ENCODE measurements at regions not wholly inside any gene's neighbourhood (a gene's known extent, or its start where the extent isn't known, plus 50 kb on each side); places are given as distances from the start of the nearest gene placed in this dataset.
"Not testable (repeated sequence)": the region's sequence is repeated elsewhere in the genome, so short reads cannot be mapped to it uniquely, and the experiment has no call there.

GRCh38 chr16:5790512-5790911, 692.9 kb upstream of the EEF2KMT start:
- no peak for DNase-seq

GRCh38 chr16:5789033-5789432, 691.4 kb upstream of the EEF2KMT start:
- no peak for DNase-seq

GRCh38 chr16:5781436-5781835, 683.8 kb upstream of the EEF2KMT start:
- DNase-seq: no peak

GRCh38 chr16:5776876-5777275, 679.3 kb upstream of the EEF2KMT start:
- DNase-seq: no peak

GRCh38 chr16:5775916-5776315, 678.3 kb upstream of the EEF2KMT start:
- DNase-seq: no peak

- no peak for DNase-seq
These were observed 672.5 kb upstream of the EEF2KMT start for GRCh38 chr16:5770118-5770517.

- DNase-seq: no peak
These were observed 671.9 kb upstream of the EEF2KMT start for GRCh38 chr16:5769513-5769912.

GRCh38 chr16:5768445-5768844, 670.9 kb upstream of the EEF2KMT start:
- DNase-seq: no peak

- DNase-seq: no peak
These were observed 665.6 kb upstream of the EEF2KMT start for GRCh38 chr16:5763176-5763575.

- no peak for DNase-seq
These were observed 664.8 kb upstream of the EEF2KMT start for GRCh38 chr16:5762362-5762761.

- DNase-seq: no peak
These were observed 664.0 kb upstream of the EEF2KMT start for GRCh38 chr16:5761592-5761991.

- DNase-seq: no peak
These were observed 660.7 kb upstream of the EEF2KMT start for GRCh38 chr16:5758281-5758680.

GRCh38 chr16:5756969-5757368, 659.4 kb upstream of the EEF2KMT start:
- no peak for DNase-seq

GRCh38 chr16:5753381-5753780, 655.8 kb upstream of the EEF2KMT start:
- DNase-seq: no peak

- DNase-seq: no peak
These were observed 653.6 kb upstream of the EEF2KMT start for GRCh38 chr16:5751216-5751615.

GRCh38 chr16:5750439-5750838, 652.8 kb upstream of the EEF2KMT start:
- not testable (repeated sequence) for DNase-seq

GRCh38 chr16:5738586-5738985, 641.0 kb upstream of the EEF2KMT start:
- DNase-seq: no peak

GRCh38 chr16:5736209-5736930, 638.8 kb upstream of the EEF2KMT start:
- DNase-seq: no peak

- no peak for DNase-seq
These were observed 637.8 kb upstream of the EEF2KMT start for GRCh38 chr16:5735444-5735843.

- no peak for DNase-seq
These were observed 633.2 kb upstream of the EEF2KMT start for GRCh38 chr16:5730783-5731182.

- no peak for DNase-seq
These were observed 624.6 kb upstream of the EEF2KMT start for GRCh38 chr16:5722116-5722619.

- no peak for DNase-seq
These were observed 617.6 kb upstream of the EEF2KMT start for GRCh38 chr16:5715155-5715554.

- DNase-seq: no peak
These were observed 612.3 kb upstream of the EEF2KMT start for GRCh38 chr16:5709889-5710288.

- no peak for DNase-seq
These were observed 608.6 kb upstream of the EEF2KMT start for GRCh38 chr16:5706211-5706610.

GRCh38 chr16:5704271-5704670, 606.7 kb upstream of the EEF2KMT start:
- DNase-seq: no peak

Measured in activated gamma-delta T cell (primary cell).